Stimulated activated CD8-positive, alpha-beta memory T cell treated with anti-CD3 and anti-CD28 coated beads, Interleukin-7, amount 100 ng/mL, for 4 hours (primary cell): ENCODE measurements at regions not wholly inside any gene's neighbourhood (a gene's known extent, or its start where the extent isn't known, plus 50 kb on each side); places are given as distances from the start of the nearest gene placed in this dataset.
"Not testable (repeated sequence)": the region's sequence is repeated elsewhere in the genome, so short reads cannot be mapped to it uniquely, and the experiment has no call there.

ENCODE experiments used
- DNase-seq, 2 donors: peaks; one replicate each; pipeline ENCODE4 v3.0.0-alpha.2; 2020; ENCODE audit warnings: low read depth in 2 of 2

GRCh38 chr2:3115301-3116042, 262.1 kb downstream of the EIPR1 start:
- DNase-seq, result no peak

- DNase-seq, result no peak
These were observed 263.0 kb downstream of the EIPR1 start for GRCh38 chr2:3114406-3115185.

- DNase-seq, result no peak
These were observed 263.8 kb downstream of the EIPR1 start for GRCh38 chr2:3113769-3114168.

GRCh38 chr2:3113122-3113521, 264.5 kb downstream of the EIPR1 start:
- DNase-seq, result no peak

- DNase-seq, result no peak
These were observed 265.1 kb downstream of the EIPR1 start for GRCh38 chr2:3112553-3112952.

- no peak for DNase-seq
These were observed 265.5 kb downstream of the EIPR1 start for GRCh38 chr2:3112131-3112530.

- no peak for DNase-seq
These were observed 266.5 kb downstream of the EIPR1 start for GRCh38 chr2:3110994-3111666.

GRCh38 chr2:3110555-3110954, 267.1 kb downstream of the EIPR1 start:
- DNase-seq, result no peak

GRCh38 chr2:3108710-3109702, 268.6 kb downstream of the EIPR1 start:
- DNase-seq, result no peak

- no peak for DNase-seq
These were observed 269.5 kb downstream of the EIPR1 start for GRCh38 chr2:3108105-3108504.

- DNase-seq, result no peak
These were observed 270.1 kb downstream of the EIPR1 start for GRCh38 chr2:3107567-3107966.

GRCh38 chr2:3105814-3106569, 271.6 kb downstream of the EIPR1 start:
- DNase-seq, result no peak

- not testable (repeated sequence) for DNase-seq
These were observed 272.4 kb downstream of the EIPR1 start for GRCh38 chr2:3104958-3105813.

GRCh38 chr2:3104261-3104660, 273.4 kb downstream of the EIPR1 start:
- no peak for DNase-seq

- no peak for DNase-seq
These were observed 274.6 kb downstream of the EIPR1 start for GRCh38 chr2:3102922-3103569.

GRCh38 chr2:3102081-3102921, 275.3 kb downstream of the EIPR1 start:
- no peak for DNase-seq

- no peak for DNase-seq
These were observed 276.3 kb downstream of the EIPR1 start for GRCh38 chr2:3101016-3101942.
